SHP77 (cell line): ENCODE measurements at regions not wholly inside any gene's neighbourhood (a gene's known extent, or its start where the extent isn't known, plus 50 kb on each side); places are given as distances from the start of the nearest gene placed in this dataset.
"Not testable (repeated sequence)": the region's sequence is repeated elsewhere in the genome, so short reads cannot be mapped to it uniquely, and the experiment has no call there.

Experiments used
- DNase-seq, 2 experiments: peaks; one replicate each; lab custom pipeline; 2025; lab: John Stamatoyannopoulos, UW

DNA sequence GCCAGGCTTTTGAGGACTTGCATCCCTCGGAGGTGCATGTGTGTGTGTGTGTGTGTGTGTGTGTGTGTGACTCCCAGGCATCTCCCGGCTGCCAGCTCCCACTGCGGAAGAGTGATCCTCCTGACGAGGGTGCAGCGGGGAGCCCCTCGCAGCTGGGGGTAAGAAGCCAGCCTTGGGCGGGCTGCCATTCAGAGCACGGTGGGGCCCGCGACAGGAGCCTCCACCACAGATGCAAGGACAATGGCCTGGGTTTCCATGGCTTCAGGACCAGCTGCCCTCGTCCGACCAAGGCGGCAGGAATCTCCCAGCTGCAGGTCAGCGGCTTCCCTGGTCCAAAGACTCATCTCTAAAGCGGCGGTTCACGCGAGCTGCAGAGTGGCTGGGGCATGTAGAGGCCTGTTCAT, 908.5 kb downstream of the BRD1 start:
- DNase-seq, result peak; percentile 87 to 89

- peak; percentile 59 to 76 for DNase-seq
Observed at GRCh38 chr22:48918585-48919186, 909.0 kb downstream of the BRD1 start.

GRCh38 chr22:48912356-48913066, 915.2 kb downstream of the BRD1 start:
- DNase-seq, result not testable (repeated sequence)

GRCh38 chr22:48911647-48912046, 916.0 kb downstream of the BRD1 start:
- not testable (repeated sequence) for DNase-seq

GRCh38 chr22:48911067-48911466, 916.6 kb downstream of the BRD1 start:
- not testable (repeated sequence) for DNase-seq

DNA sequence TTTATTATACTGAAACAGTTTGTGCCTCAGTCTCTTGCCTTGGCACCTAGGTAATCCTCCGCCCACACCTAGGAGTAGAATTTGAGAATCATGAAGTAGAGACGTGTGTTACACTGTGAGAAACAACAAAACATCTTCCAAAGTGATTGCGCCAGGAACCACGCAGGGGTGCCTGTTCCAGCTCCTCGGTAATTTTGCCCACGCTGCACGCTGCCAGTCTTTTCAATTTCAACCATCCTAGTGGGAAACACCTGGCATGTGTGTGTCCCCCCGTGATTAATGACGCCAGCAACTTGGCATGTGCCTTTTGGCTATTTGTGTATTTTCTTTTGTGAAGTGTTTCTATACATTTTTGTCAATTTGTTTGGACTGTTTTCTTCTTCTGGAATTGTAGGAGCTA, 919.1 kb downstream of the BRD1 start:
- no peak for DNase-seq

GRCh38 chr22:48907591-48907990, 920.1 kb downstream of the BRD1 start:
- DNase-seq, result no peak

GRCh38 chr22:48906216-48906835, 921.3 kb downstream of the BRD1 start:
- no peak for DNase-seq

DNA sequence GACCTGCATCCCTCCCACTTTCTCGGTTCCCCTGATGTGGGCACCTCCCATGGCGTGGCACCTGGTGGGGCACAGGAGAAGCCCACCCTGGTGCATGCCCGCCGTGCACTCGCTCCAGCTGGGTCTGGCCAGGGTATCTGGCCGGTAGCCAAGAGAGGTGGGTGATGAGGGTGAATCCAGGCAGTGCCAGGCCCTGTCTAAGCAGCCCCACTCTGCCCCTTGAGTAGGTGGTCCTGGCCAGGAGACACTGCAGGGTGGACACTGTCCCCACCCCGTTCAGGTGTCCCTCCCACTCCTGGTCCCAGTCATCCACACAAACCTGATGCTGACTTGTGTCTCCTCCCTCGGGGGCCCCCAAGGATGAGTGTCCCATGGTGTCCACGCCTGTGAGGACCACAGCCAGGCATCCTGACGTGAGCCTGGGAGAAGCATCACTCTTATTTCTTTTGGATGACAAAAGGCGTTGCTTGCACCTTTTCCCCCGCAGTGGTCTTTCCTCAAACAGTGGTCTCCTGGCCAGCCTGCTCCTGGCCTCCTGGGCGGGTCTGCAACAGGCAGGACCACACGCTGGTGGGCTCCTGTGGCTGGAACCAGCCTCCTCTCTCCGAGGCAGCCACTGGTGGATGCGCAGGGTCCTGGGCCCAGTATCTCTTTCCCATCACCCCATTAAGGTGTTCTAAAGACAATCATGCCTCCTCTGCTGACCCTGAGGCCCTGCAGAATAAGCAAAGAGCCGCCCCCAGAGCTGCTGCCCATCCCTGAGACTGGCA, 922.3 kb downstream of the BRD1 start:
- no peak for DNase-seq

DNA sequence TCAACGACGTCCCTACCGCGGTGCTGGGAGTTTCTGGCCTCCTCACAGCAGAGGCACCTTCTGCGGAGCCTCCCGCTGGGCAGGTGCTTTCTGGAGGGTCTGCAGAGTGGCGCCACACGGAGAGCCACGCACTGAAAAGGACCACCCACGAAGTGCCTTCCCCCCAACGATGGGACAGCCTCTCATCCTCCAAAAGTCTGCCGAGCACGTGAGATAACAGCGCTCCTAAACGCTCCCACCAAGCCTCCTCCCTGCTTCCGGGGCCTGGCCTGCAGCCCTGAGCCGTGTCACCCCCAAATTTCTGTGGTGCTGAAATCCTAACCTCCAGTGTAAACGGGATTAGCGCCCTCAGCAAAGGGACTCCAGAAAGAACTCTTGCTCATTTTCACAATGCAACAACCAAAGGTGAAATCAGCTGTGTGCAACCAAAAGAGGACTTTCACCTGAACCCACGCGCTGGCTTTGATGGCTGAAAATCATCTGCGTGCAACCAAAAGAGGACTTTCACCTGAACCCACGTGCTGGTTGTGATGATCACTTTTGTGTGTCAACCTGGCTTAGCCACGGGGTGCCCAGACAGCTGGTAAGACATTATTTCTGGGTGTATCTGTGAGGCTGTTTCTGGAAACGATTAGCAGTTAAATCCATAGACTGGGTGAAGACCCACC, 924.6 kb downstream of the BRD1 start:
- DNase-seq, result no peak

- DNase-seq, result no peak
Observed at GRCh38 chr22:48902001-48902869, 925.4 kb downstream of the BRD1 start.

DNA sequence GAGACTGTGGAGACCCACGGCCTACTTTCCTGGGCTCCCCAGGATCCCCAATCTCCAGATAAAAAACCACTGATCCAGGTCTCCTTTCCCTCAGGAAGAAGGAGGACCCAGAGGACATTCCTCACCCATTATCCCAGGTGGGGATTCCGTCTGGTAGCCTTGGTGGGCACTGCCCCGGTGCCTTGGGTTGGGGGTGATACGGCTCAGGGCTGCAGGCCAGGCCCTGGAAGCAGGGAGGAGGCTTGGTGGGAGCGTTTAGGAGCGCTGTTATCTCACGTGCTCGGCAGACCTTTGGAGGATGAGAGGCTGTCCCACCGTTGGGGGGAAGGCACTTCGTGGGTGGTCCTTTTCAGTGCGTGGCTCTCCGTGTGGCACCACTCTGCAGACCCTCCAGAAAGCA, 926.3 kb downstream of the BRD1 start:
- no peak for DNase-seq

DNA sequence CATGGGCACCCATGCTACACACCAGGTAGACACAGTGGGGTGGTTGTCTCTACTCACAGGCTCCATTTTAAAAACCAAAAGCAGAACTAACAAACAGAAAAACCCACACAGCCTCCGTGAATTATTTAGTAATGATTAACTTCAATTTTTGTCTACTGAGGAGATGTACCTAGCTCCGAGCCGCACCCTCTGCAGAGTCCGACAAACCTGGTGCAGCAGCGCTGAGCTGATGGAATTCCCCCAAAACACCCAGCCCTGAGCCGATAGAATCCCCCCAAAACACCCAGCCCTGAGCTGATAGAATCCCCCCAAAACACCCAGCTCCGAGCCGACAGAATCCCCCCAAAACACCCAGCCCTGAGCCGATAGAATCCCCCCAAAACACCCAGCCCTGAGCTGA, 927.0 kb downstream of the BRD1 start:
- no peak for DNase-seq

GRCh38 chr22:48900327-48900597, 927.4 kb downstream of the BRD1 start:
- DNase-seq, result no peak

DNA sequence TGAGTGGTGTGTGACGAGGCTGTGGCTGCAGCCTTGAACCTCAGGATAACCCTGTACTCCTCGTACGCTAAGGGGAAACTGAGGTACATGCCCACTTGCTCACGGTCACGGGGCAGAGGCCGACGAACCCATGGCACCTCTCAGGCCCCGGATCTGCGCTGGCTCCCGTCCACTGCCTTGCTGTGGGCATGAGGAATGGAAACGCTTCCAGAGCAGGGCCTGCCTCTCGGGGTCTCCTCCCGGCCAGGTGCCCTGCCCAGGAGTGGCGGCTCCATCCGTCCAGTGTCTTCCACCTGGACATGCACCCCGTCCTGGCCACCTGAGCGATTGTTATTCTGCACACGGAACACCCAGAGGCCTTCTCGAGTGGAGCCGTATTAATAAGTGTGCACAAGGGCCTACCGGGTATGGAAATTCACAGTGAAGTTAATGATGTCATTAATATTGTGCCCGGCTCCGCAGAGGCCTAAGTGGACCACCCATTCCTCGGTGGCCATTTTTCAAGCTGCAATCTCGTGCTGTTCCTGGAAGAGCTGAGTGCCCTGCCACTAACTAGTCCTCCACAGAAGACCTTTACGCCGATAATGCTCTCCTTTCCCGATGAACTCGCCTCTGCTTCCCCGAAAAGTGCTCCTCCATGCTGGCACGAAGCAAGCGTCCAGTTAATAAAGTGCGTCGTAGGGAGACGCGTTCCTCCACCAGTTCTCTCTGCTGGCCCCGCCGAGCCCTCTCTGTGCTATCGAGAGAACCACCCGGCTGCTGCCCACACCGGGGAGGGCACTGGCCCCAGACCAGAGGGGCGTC, 927.9 kb downstream of the BRD1 start:
- no peak for DNase-seq

- DNase-seq, result no peak
Observed at GRCh38 chr22:48898524-48899250, 929.0 kb downstream of the BRD1 start.

GRCh38 chr22:48897645-48898370, 929.9 kb downstream of the BRD1 start:
- no peak for DNase-seq

DNA sequence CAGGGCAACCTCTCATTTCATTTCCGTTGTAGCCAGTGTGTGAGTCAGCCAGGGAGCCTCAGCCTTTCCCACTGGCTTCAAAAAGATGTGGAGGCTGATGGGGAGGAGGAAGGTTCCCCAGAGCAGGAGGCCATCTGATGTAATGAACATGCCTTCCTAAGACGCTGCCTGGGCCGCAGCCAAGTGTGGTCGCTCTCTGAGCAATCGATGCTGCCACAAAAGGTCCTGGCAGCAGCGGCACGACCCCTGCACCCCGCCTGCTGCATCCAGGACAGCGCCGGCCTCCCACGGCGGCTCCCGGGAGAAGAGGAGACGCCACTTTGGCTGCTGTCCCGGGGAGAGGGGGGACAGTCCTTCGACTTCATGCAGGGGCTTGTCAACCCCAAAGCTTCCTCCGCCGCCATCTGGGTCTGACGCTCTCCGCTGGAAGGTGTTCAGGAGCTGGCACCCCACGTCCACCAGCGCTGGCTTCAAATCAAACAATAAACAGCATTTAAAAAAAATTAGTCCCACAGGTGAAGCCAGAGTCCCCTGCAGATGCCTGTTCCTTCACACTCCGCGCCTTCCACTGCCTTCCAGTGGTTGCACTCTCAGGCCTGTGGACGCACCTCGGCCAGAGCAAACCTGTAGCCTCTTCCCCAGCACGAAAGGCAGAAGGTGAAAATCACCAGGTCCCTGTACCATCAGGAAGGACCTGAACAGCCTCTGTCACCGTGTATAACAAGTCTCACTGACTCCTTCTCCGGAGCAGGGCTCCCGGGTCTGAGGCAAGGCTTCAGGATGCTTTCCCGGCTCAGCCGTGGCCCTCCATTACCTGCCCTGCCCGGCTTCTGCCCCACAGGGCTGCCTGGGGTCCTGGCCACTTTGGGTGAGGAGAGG, 930.7 kb downstream of the BRD1 start:
- DNase-seq, result no peak
